Adrenal gland (tissue), 9 donors: ENCODE measurements at regions not wholly inside any gene's neighbourhood (a gene's known extent, or its start where the extent isn't known, plus 50 kb on each side); places are given as distances from the start of the nearest gene placed in this dataset.

Experiments
- DNase-seq, 7 donors: peaks; one replicate each; pipeline ENCODE4 v3.0.0-alpha.2; 2019 to 2020
- H3K27ac ChIP-seq, 5 donors: fragments of 200-600 bp; sonication (generic) in 4 of 5; 1 replicate in 3 of 5; 2 replicates in 2 of 5; pipeline versions ENCODE4 v1.5.1 to v1.8.0; 2016 to 2020; ENCODE audit warnings: mild to moderate bottlenecking in 1 of 5
- H3K27me3 ChIP-seq: fragments of 200-600 bp; 2 replicates; pipeline ENCODE4 v1.8.0; 2021
- H3K36me3 ChIP-seq, 2 donors: fragments of 200-600 bp; replicated peaks in 1 of 2; 1 replicate in 1 of 2; 2 replicates in 1 of 2; pipeline versions ENCODE4 v1.5.1 to v1.8.0; 2018 to 2022
- H3K4me1 ChIP-seq, 2 donors: fragments of 200-600 bp; replicated peaks in 1 of 2; 1 replicate in 1 of 2; 2 replicates in 1 of 2; pipeline versions ENCODE4 v1.5.1 to v1.8.0; 2018 to 2021
- H3K4me3 ChIP-seq, 4 donors: fragments of 200-600 bp; sonication (generic) in 3 of 4; one replicate each; pipeline ENCODE4 v1.5.1; 2016 to 2018
- H3K9me3 ChIP-seq, 3 donors: fragments of 200-600 bp; sonication (generic) in 1 of 3; replicated peaks in 1 of 3; 1 replicate in 2 of 3; 2 replicates in 1 of 3; pipeline versions ENCODE4 v1.5.1 to v1.8.0; 2016 to 2021
- POLR2A ChIP-seq, 2 donors: fragments of 450-650 bp; IDR thresholded peaks; one replicate each; pipeline ENCODE4 v1.6.1; 2017; ENCODE audit warnings: antibody characterized with exemption in 2 of 2, mild to moderate bottlenecking in 2 of 2, moderate library complexity in 1 of 2
- WGBS, 4 donors: extraction: QIAGEN DNeasy Blood & Tissue Kit in 2 of 4; methylation state at CpG; one replicate each; pipeline versions ENCODE4 v1.1.5 to v1.1.7; 2013 to 2017; 5-methylcytosine and 5-hydroxymethylcytosine counted together
- intact Hi-C, 2 donors: fragments of 100-400 bp; cut with DNase I; formaldehyde crosslinking; loops; one replicate each; pipeline versions ENCODE4 v1.14.1 to v1.15.0; 2022 to 2023
- TF ChIP-seq, protein P1 (sequence below), 6 experiments: fragments of 450-650 bp in 4 of 6; fragments of 200-600 bp in 2 of 6; sonication (generic) in 1 of 6; IDR thresholded peaks; 1 replicate in 5 of 6; 2 replicates in 1 of 6; pipeline versions ENCODE4 v1.5.1 to v1.8.0; 2016 to 2021; ENCODE audit warnings: antibody characterized with exemption in 6 of 6, mild to moderate bottlenecking in 2 of 6, moderate library complexity in 1 of 6
- donor health status: healthy with polysubstance abuse.
- donor health status: Bipolar disorder and iron deficiency.
- donor health status: DM: yes; HTN: yes; CAD: no.
- donor health status: DM: no; HTN: no; CAD: no.
- donor health status: DM: no; HTN: no; CAD: no.

DNA sequence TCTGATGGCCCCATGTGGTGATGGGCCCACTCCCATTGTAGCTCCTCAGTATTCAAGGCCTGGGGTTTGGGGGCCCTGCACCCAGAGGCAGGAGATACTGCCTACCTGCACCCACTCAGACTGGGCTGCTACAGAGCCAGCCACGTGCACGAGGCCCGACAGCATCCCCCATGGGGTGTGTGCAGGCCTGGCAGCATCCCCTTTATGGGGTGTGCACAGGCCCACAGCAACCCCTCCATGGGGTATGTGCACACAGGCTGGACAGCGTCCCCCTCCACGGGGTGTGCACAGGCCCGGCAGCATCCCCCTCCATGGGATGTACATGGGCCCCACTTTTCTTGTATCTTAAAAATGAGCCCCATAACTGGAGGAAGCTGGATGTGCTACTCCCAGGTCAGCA lies 156.0 kb downstream of the RBFOX3 start:
- H3K27ac ChIP-seq: no peak overlapping the region
- DNase-seq: no peak
- H3K27me3 ChIP-seq: no peaks in the 10 kb centered on the region
- WGBS, 4 donors: 70 to 93% (median 89%) methylated on average over 4 to 6 of the region's 6 CpGs
- no peaks in the 10 kb centered on the region for H3K4me1 ChIP-seq
- no peaks in the 10 kb centered on the region for H3K9me3 ChIP-seq
- TF ChIP-seq POLR2A (IDR thresholded peaks at IDR 0.05): no peak
- TF ChIP-seq, protein P1, sequence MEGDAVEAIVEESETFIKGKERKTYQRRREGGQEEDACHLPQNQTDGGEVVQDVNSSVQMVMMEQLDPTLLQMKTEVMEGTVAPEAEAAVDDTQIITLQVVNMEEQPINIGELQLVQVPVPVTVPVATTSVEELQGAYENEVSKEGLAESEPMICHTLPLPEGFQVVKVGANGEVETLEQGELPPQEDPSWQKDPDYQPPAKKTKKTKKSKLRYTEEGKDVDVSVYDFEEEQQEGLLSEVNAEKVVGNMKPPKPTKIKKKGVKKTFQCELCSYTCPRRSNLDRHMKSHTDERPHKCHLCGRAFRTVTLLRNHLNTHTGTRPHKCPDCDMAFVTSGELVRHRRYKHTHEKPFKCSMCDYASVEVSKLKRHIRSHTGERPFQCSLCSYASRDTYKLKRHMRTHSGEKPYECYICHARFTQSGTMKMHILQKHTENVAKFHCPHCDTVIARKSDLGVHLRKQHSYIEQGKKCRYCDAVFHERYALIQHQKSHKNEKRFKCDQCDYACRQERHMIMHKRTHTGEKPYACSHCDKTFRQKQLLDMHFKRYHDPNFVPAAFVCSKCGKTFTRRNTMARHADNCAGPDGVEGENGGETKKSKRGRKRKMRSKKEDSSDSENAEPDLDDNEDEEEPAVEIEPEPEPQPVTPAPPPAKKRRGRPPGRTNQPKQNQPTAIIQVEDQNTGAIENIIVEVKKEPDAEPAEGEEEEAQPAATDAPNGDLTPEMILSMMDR (IDR thresholded peaks at IDR 0.05): no peak
- intact Hi-C loops: no loop called here
- no peak overlapping the region for H3K4me3 ChIP-seq
- H3K36me3 ChIP-seq: no peaks in the 10 kb centered on the region

DNA sequence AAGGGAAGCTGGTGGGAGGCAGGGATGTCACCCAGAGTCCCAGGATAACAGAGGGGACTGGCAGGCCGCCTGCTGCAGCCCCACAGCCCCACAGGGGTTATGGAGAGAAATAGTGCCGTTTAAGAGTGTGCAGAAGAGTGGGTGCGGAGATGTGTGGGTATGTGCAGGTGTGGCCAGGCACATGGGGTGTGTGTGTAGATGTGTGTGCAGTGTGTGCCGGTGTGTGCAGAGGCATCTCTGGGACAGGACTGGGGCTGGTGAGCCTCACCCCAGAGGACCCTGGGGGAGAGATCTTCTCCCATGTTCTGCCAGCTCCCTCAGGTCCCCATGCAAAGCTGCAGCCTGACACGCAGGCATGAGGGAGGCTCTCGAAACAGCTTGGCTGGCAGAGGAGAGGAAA lies 157.4 kb downstream of the RBFOX3 start:
- TF ChIP-seq, protein P1 (IDR thresholded peaks at IDR 0.05): no peak
- no peak for TF ChIP-seq POLR2A (IDR thresholded peaks at IDR 0.05)
- H3K36me3 ChIP-seq: no peaks in the 10 kb centered on the region
- no peaks in the 10 kb centered on the region for H3K4me1 ChIP-seq
- no peak overlapping the region for H3K27ac ChIP-seq
- 69 to 85% (median 80%) methylated on average over 4 to 6 of the region's 6 CpGs for WGBS, 4 donors
- no peak for DNase-seq
- no peaks in the 10 kb centered on the region for H3K27me3 ChIP-seq
- no peak overlapping the region for H3K4me3 ChIP-seq
- intact Hi-C loops: no loop called here
- no peaks in the 10 kb centered on the region for H3K9me3 ChIP-seq

DNA sequence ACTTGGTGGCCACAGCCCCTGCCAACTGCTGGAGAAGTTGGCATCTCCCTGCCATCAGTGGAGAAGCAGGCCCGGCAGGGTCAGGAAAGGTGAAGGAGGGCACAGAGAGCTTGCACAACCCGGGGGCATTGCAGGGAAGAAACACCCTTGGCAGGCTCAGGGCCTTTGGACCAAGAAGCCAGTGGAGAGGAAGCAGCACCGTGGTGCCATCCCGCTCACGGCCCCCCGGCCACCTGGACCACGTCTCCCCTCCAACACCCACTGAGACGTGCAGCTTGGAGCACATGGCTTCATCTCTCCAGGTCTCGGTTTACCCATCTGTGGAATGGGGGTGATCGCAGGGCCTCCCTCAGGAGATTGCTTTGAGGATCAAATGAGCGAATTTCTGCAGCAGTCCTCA lies 158.1 kb downstream of the RBFOX3 start:
- Histone ChIP-seq H3K27ac (no peak overlapping the region), H3K4me3 (no peak overlapping the region), H3K36me3 (no peaks in the 10 kb centered on the region), H3K27me3 (no peaks in the 10 kb centered on the region), H3K9me3 (no peaks in the 10 kb centered on the region), H3K4me1 (no peaks in the 10 kb centered on the region)
- intact Hi-C loops: no loop called here
- no peak for DNase-seq
- WGBS, 4 donors: 69 to 81% (median 72%) methylated on average over 2 to 11 of the region's 11 CpGs
- no peak for TF ChIP-seq POLR2A (IDR thresholded peaks at IDR 0.05)
- TF ChIP-seq, protein P1 (IDR thresholded peaks at IDR 0.05): no peak

DNA sequence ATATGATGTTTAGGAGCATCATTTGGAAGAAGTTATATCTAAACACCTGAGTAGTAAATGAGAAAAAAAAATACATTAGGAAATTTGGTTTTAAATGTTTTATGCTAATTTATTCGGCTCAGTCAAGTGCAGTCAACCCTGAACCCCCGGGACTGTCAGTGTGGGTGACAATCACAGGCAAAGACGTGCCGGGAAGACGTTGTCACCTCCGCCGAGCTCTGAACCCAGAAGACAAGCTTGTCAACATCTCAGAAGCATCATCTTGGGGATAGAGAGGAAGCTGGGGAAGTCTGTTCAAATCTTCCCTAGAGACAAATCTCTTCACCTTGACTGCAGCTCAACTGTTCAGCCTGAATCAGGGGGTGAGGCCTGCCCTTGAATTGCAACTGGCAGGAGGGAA lies 159.7 kb downstream of the RBFOX3 start:
- no peak for DNase-seq
- no peak for TF ChIP-seq POLR2A (IDR thresholded peaks at IDR 0.05)
- TF ChIP-seq, protein P1 (IDR thresholded peaks at IDR 0.05): no peak
- intact Hi-C loops: no loop called here
- no peaks in the 10 kb centered on the region for H3K36me3 ChIP-seq
- H3K4me1 ChIP-seq: no peaks in the 10 kb centered on the region
- H3K27ac ChIP-seq: no peak overlapping the region
- H3K9me3 ChIP-seq: no peaks in the 10 kb centered on the region
- no peak overlapping the region for H3K4me3 ChIP-seq
- H3K27me3 ChIP-seq: no peaks in the 10 kb centered on the region
- 82 to 87% (median 85%) methylated on average over 5 to 7 of the region's 7 CpGs for WGBS, 4 donors
